Rectal smooth muscle tissue (tissue), 1 donor: ENCODE measurements at regions not wholly inside any gene's neighbourhood (a gene's known extent, or its start where the extent isn't known, plus 50 kb on each side); places are given as distances from the start of the nearest gene placed in this dataset.
"Not testable (repeated sequence)": the region's sequence is repeated elsewhere in the genome, so short reads cannot be mapped to it uniquely, and the experiment has no call there.

ENCODE experiments used
- H3K27ac ChIP-seq: one replicate; pipeline ENCODE4 v1.7.0; 2013; ENCODE audit warnings: low read depth, low read length, inconsistent platforms
- H3K27me3 ChIP-seq: one replicate; pipeline ENCODE4 v1.7.0; 2013; ENCODE audit warnings: low read length; ENCODE audit not compliant: control insufficient read depth, insufficient read depth
- H3K36me3 ChIP-seq: one replicate; pipeline ENCODE4 v1.7.0; 2013; ENCODE audit warnings: low read length; ENCODE audit not compliant: control insufficient read depth, insufficient read depth
- H3K4me1 ChIP-seq: one replicate; pipeline ENCODE4 v1.7.0; 2013; ENCODE audit warnings: low read length; ENCODE audit not compliant: control insufficient read depth, insufficient read depth
- H3K4me3 ChIP-seq: one replicate; pipeline ENCODE4 v1.7.0; 2013; ENCODE audit warnings: low read length
- H3K9ac ChIP-seq: one replicate; pipeline ENCODE4 v1.7.0; 2013; ENCODE audit warnings: low read length

GRCh38 chr10:9554321-9554720 lies 1463.4 kb upstream of the CELF2 start:
- peaks cover 3% of the 10 kb centered on the region for H3K4me1 ChIP-seq
- no peak overlapping the region for H3K9ac ChIP-seq
- H3K36me3 ChIP-seq: no peaks in the 10 kb centered on the region
- no peak overlapping the region for H3K4me3 ChIP-seq
- H3K27ac ChIP-seq: no peak overlapping the region
- no peaks in the 10 kb centered on the region for H3K27me3 ChIP-seq

- H3K4me1 ChIP-seq: peaks cover 4% of the 10 kb centered on the region
- H3K27ac ChIP-seq: peak overlapping the region; percentile 3
Observed at GRCh38 chr10:9560976-9561375, 1456.7 kb upstream of the CELF2 start.

GRCh38 chr10:9561821-9562505 lies 1455.7 kb upstream of the CELF2 start:
- Histone ChIP-seq H3K27ac (no peak overlapping the region), H3K4me3 (no peak overlapping the region)

More at GRCh38 chr10:9560976-9561375, 1456.7 kb upstream of the CELF2 start:
- H3K9ac ChIP-seq: no peak overlapping the region
- H3K27me3 ChIP-seq: no peaks in the 10 kb centered on the region
- H3K36me3 ChIP-seq: no peaks in the 10 kb centered on the region
- no peak overlapping the region for H3K4me3 ChIP-seq

DNA sequence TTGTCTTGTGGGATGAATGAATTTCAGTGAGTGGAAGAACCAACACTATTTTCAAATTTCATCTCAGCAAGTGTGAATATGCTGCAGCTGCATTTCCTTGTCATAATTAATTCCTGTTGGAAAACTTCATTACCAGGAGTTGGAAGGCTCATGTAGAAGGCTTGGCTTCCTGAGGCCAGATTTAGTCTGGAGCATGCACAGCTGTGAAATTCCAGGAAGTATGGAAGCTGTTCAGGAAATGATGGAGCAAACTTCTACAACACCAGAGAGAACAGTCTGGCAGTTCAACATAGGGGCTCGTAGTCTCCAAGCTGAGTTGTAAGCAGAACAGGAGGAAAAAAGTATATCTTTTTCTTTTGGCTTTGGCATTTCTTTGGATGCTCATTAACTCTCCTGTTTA lies 1439.9 kb upstream of the CELF2 start:
- Histone ChIP-seq H3K9ac (no peak overlapping the region), H3K27me3 (no peaks in the 10 kb centered on the region), H3K4me1 (peaks cover 14% of the 10 kb centered on the region), H3K36me3 (no peaks in the 10 kb centered on the region), H3K27ac (peak overlapping the region; percentile 79), H3K4me3 (no peak overlapping the region)

More at GRCh38 chr10:9561821-9562505, 1455.7 kb upstream of the CELF2 start:
- Histone ChIP-seq H3K9ac (no peak overlapping the region), H3K27me3 (no peaks in the 10 kb centered on the region), H3K36me3 (no peaks in the 10 kb centered on the region), H3K4me1 (peaks cover 4% of the 10 kb centered on the region)

- H3K9ac ChIP-seq: no peak overlapping the region
- H3K4me3 ChIP-seq: no peak overlapping the region
- peak overlapping the region; percentile 79 for H3K27ac ChIP-seq
- H3K4me1 ChIP-seq: peaks cover 11% of the 10 kb centered on the region
- H3K27me3 ChIP-seq: no peaks in the 10 kb centered on the region
- no peaks in the 10 kb centered on the region for H3K36me3 ChIP-seq
Observed at GRCh38 chr10:9579110-9579705, 1438.5 kb upstream of the CELF2 start.

- not testable (repeated sequence) for H3K4me3 ChIP-seq, H3K36me3 ChIP-seq, H3K27me3 ChIP-seq, H3K9ac ChIP-seq, H3K27ac ChIP-seq, H3K4me1 ChIP-seq
Observed at GRCh38 chr10:9582803-9583202, 1434.9 kb upstream of the CELF2 start.

- H3K27ac ChIP-seq: no peak overlapping the region
- peaks cover 4% of the 10 kb centered on the region for H3K4me1 ChIP-seq
- H3K27me3 ChIP-seq: no peaks in the 10 kb centered on the region
- H3K36me3 ChIP-seq: no peaks in the 10 kb centered on the region
- H3K4me3 ChIP-seq: no peak overlapping the region
- H3K9ac ChIP-seq: no peak overlapping the region
Observed at GRCh38 chr10:9596368-9596920, 1421.2 kb upstream of the CELF2 start.

DNA sequence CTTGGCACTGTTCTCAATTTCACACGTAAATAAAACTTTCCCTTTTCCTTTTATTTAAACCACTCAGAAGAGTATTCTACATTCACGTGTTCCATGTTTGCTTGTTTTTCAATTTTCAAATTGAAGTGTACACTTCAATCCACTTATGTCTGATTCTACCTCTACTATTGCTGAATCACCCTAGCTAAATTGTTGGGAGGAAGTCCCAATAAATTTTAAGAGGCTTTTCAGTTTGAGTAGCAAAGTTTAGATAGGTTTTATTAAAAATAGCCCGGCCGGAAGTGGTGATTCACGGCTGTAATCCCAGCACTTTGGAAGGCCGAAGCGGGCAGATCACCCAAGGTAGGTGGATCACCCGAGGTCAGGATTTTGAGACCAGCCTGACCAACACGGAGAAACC lies 1414.7 kb upstream of the CELF2 start:
- H3K9ac ChIP-seq: no peak overlapping the region
- H3K4me3 ChIP-seq: no peak overlapping the region
- H3K4me1 ChIP-seq: peaks cover 3% of the 10 kb centered on the region
- H3K36me3 ChIP-seq: no peaks in the 10 kb centered on the region
- H3K27ac ChIP-seq: no peak overlapping the region
- H3K27me3 ChIP-seq: no peaks in the 10 kb centered on the region

- H3K36me3 ChIP-seq: no peaks in the 10 kb centered on the region
- H3K4me3 ChIP-seq: no peak overlapping the region
- H3K27me3 ChIP-seq: no peaks in the 10 kb centered on the region
- H3K4me1 ChIP-seq: peaks cover 3% of the 10 kb centered on the region
- no peak overlapping the region for H3K9ac ChIP-seq
- H3K27ac ChIP-seq: no peak overlapping the region
Observed at GRCh38 chr10:9603972-9604371, 1413.7 kb upstream of the CELF2 start.

DNA sequence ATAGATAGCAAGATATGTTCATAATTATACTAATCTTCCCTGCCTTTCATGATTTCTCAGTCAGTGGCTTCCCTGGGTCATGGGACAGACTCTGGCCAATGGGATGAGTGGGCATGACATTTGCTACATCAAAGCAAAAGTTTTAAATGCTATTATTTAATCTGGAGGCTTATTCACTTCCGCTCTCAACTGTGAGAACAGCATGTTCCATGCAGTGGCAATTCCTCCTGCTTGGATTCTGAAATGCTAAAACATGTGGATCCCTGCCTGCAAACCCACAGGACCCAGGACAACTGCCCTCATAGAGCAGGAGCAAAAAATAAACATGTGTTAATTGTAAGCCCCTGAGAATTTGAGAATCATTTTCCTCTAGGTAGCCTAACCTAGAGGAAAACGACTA lies 1412.4 kb upstream of the CELF2 start:
- H3K4me1 ChIP-seq: peaks cover 3% of the 10 kb centered on the region
- no peak overlapping the region for H3K27ac ChIP-seq
- no peaks in the 10 kb centered on the region for H3K27me3 ChIP-seq
- no peak overlapping the region for H3K4me3 ChIP-seq
- no peak overlapping the region for H3K9ac ChIP-seq
- H3K36me3 ChIP-seq: no peaks in the 10 kb centered on the region

DNA sequence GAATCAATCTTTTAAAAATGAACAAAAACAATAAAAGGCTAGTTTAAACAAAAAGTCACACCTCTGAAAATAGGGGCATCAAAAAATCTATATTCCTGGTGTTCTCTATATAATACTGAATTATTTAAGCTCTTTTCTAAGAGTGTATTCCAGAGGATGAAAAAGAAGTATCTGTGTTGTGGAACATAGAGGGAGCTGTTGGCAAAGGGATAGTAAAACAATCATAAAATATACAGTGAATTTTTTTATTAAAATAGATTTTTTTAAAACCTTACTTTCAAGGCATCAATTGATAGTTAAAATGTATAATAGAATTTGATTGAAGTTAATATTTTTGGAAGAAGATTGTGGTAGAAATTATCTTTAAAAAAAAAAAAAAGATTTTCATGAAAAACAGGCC lies 1409.1 kb upstream of the CELF2 start:
- no peak overlapping the region for H3K27ac ChIP-seq
- no peaks in the 10 kb centered on the region for H3K4me1 ChIP-seq
- no peak overlapping the region for H3K9ac ChIP-seq

DNA sequence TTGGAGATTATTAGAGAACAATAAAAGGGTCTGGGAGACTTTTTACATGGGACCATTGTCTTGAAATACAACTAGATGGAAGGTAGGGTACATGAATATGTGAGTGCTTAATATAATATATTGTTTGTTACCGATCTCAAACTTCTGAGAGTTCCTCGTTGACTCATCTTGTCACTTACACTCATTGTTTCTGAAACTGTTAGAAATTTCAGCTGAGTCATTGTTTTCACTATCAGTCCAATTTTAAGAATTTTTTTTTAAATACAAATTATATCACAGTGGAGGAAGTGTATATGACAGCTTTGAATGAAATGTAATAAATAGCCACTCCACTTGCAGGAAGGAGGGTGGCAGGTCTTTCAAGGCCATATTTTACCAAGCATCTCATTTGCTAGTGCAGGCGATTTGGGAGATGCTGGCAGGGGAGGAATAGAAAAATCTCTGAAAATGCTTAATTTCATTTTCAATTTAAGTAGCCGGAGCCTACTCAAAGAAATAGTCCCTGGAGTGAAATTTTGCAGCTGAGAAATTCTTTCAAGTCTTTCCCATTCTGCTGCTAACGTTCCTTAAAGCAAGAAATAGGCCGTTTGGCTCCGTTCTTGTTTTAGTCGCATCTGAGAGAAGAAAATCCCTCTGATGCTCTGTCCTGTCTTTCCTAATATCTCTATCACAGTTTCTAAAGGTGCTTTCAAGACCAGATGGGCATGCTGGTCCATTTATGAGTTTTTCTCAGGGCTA lies 1404.2 kb upstream of the CELF2 start:
- Histone ChIP-seq H3K27me3 (no peaks in the 10 kb centered on the region), H3K4me1 (no peaks in the 10 kb centered on the region), H3K36me3 (no peaks in the 10 kb centered on the region), H3K27ac (no peak overlapping the region), H3K9ac (no peak overlapping the region), H3K4me3 (no peak overlapping the region)

More for the DNA sequence above, 1409.1 kb upstream of the CELF2 start:
- Histone ChIP-seq H3K4me3 (no peak overlapping the region), H3K36me3 (no peaks in the 10 kb centered on the region), H3K27me3 (no peaks in the 10 kb centered on the region)
